Heart right ventricle (tissue), 16 donors: ENCODE measurements at regions not wholly inside any gene's neighbourhood (a gene's known extent, or its start where the extent isn't known, plus 50 kb on each side); places are given as distances from the start of the nearest gene placed in this dataset.

Experiments
- ATAC-seq, 8 donors: fragments of 200-7000 bp; cut with Tn5 transposase; one replicate each; pipeline ENCODE4 v1.9.1; 2020; ENCODE audit warnings: mild to moderate bottlenecking in 8 of 8, moderate library complexity in 8 of 8, moderate number of reproducible peaks in 1 of 8
- DNase-seq, 2 donors: peaks; one replicate each; pipeline ENCODE4 v3.0.0-alpha.2; 2020
- H3K27ac ChIP-seq, 10 donors: fragments of 200-600 bp; sonication (generic) in 2 of 10; one replicate each; pipeline versions ENCODE4 v1.5.0 to v1.8.0; 2020 to 2022; ENCODE audit warnings: mild to moderate bottlenecking in 3 of 10
- H3K27me3 ChIP-seq, 7 donors: fragments of 200-600 bp; one replicate each; pipeline ENCODE4 v1.8.0; 2021 to 2022; ENCODE audit warnings: mild to moderate bottlenecking in 2 of 7
- H3K36me3 ChIP-seq, 9 donors: fragments of 200-600 bp; sonication (generic) in 1 of 9; one replicate each; pipeline versions ENCODE4 v1.5.0 to v1.8.0; 2020 to 2022; ENCODE audit warnings: mild to moderate bottlenecking in 2 of 9
- H3K4me1 ChIP-seq, 9 donors: fragments of 200-600 bp; sonication (generic) in 1 of 9; one replicate each; pipeline versions ENCODE4 v1.5.0 to v1.8.0; 2020 to 2022; ENCODE audit warnings: mild to moderate bottlenecking in 4 of 9
- H3K4me3 ChIP-seq, 10 donors: fragments of 200-600 bp; sonication (generic) in 2 of 10; one replicate each; pipeline versions ENCODE4 v1.5.0 to v1.8.0; 2020 to 2022; ENCODE audit warnings: mild to moderate bottlenecking in 7 of 10, moderate library complexity in 2 of 10
- H3K9me3 ChIP-seq, 11 donors: fragments of 200-600 bp in 10 of 11; sonication (generic) in 2 of 11; one replicate each; pipeline versions ENCODE4 v1.5.0 to v1.8.0; 2013 to 2022; ENCODE audit warnings: mild to moderate bottlenecking in 2 of 11, control low read depth in 1 of 11, moderate library complexity in 1 of 11
- WGBS, 2 donors: extraction: QIAGEN DNeasy Blood & Tissue Kit; methylation state at CpG; one replicate each; pipeline ENCODE4 v1.1.7; 2013; ENCODE audit warnings: inconsistent platforms in 1 of 2; 5-methylcytosine and 5-hydroxymethylcytosine counted together
- intact Hi-C, 10 donors: fragments of 100-400 bp; cut with DNase I; formaldehyde crosslinking; loops; one replicate each; pipeline versions ENCODE4 v1.11.1 to v1.14.2; 2022
- TF ChIP-seq, protein P1 (sequence below), 9 donors: fragments of 200-600 bp; sonication (generic) in 2 of 9; IDR thresholded peaks; one replicate each; pipeline versions ENCODE4 v1.5.0 to v1.8.0; 2021 to 2022; ENCODE audit warnings: antibody characterized with exemption in 9 of 9, mild to moderate bottlenecking in 5 of 9, moderate library complexity in 1 of 9
- donor health status: Arrhythmogenic right ventricular cardiomyopathy.
- donor health status: ischemic (EF 13 %, LVEDD 7.1; RV severe dilation, severe dysfunction).
- donor health status: healthy with polysubstance abuse.
- donor health status: DM: no; HTN: yes; CAD: no.
- donor health status: DM: no; HTN: no; CAD: no.
- donor health status: ischemic (EF 25% LVEDD 6.9; RV normal size, moderate dysfunction).
- donor health status: ischemic (EF 25% LVEDD 5.7; RV mildly dilated, moderate dysfunction).
- donor health status: healthy.
- donor health status: DM: yes; HTN: yes; CAD: no.
- donor health status: Ischemic cardiomyopathy.
- donor health status: ischemic (EF 35%, LVEDD 5.7; RV mildly dilated, moderate dysfunction).
- donor health status: nonischemic (EF 11% LVEDD 7.7; RV severe dilation, severe dysfunction).
- donor health status: DM: yes; HTN: yes; CAD: no.
- donor health status: PGD.
- donor health status: ischemic (EF 29% LVEDD 5.4; RV normal size, mild dysfunction).
- donor health status: nonischemic (EF 23%, LVEDD 6.1; RV moderate dilation, normal function).

DNA sequence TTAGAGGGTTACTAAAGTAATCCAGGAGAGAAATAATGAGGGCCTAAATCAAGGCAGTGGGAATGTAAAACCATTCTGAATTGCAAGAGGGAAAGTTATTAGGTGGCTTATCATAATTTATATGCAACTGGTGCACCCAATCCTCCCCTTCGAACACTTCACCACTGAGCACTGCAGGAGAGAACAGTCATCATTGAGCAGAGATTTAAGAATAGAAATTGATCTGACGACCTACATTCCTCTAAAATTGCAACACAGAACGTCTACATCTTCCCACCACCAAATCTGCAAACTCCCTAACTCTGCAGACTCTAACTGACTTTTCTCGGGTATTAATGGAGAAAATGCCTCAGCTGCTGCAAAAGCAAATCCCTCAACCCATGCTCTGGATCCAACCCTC lies 138.5 kb upstream of the CDH20 start:
- WGBS, 2 donors: 73 to 83% methylated on average over 4 of the region's 4 CpGs
- no peak overlapping the region for H3K4me3 ChIP-seq
- no peaks in the 10 kb centered on the region for H3K27me3 ChIP-seq
- ATAC-seq (no peak), DNase-seq (no peak)
- no peaks in the 10 kb centered on the region for H3K4me1 ChIP-seq
- no peak overlapping the region for H3K27ac ChIP-seq
- H3K36me3 ChIP-seq: no peaks in the 10 kb centered on the region
- peaks cover 0 to 8% (median 0%) of the 10 kb centered on the region in 11 donors for H3K9me3 ChIP-seq
- TF ChIP-seq, protein P1, sequence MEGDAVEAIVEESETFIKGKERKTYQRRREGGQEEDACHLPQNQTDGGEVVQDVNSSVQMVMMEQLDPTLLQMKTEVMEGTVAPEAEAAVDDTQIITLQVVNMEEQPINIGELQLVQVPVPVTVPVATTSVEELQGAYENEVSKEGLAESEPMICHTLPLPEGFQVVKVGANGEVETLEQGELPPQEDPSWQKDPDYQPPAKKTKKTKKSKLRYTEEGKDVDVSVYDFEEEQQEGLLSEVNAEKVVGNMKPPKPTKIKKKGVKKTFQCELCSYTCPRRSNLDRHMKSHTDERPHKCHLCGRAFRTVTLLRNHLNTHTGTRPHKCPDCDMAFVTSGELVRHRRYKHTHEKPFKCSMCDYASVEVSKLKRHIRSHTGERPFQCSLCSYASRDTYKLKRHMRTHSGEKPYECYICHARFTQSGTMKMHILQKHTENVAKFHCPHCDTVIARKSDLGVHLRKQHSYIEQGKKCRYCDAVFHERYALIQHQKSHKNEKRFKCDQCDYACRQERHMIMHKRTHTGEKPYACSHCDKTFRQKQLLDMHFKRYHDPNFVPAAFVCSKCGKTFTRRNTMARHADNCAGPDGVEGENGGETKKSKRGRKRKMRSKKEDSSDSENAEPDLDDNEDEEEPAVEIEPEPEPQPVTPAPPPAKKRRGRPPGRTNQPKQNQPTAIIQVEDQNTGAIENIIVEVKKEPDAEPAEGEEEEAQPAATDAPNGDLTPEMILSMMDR (IDR thresholded peaks at IDR 0.05): no peak
- intact Hi-C loops: no loop called here

DNA sequence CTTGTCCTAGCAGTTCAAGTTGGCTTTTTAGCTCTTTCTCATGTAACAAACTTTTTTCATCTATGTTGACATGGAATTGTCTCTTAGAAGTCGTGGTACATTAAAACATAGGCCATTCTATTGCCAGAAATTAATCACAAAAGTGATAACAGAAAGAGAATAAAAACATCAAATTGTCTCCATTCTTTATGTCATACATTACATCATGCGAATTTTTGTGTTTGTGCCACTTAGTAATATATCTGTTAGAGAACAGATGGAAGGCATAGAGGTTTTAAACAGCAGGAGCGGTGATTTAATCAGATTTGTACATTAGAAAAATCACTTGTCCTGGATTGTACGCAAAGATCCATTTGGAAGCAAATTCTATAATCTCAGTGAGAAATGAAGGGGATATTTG lies 136.5 kb upstream of the CDH20 start:
- Histone ChIP-seq H3K36me3 (no peaks in the 10 kb centered on the region), H3K27ac (no peak overlapping the region), H3K27me3 (no peaks in the 10 kb centered on the region), H3K9me3 (peaks cover 0 to 8% (median 0%) of the 10 kb centered on the region in 11 donors), H3K4me1 (no peaks in the 10 kb centered on the region), H3K4me3 (no peak overlapping the region)
- TF ChIP-seq, protein P1 (IDR thresholded peaks at IDR 0.05): no peak
- intact Hi-C loops: no loop called here
- 75 to 76% methylated on average over 4 of the region's 4 CpGs for WGBS, 2 donors
- no peak for DNase-seq
- no peak for ATAC-seq

DNA sequence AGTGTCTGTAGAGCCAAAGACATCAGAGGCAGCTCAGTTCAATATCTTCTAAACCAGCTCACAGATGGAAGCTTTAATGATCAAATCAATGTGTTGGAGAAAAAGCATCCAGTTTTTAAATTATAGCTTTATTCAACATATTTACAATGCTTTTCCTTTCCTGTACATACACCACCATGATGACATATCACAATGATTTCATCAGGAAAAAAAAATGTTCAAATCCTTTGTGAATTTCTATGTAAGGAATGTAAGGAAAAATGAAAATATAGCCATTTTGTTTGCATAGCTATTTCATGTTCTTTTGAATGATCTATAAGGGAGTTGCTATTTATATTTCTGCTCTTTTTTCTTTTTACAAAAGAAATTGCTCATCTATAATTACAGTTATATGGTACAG lies 134.7 kb upstream of the CDH20 start:
- Histone ChIP-seq H3K36me3 (no peaks in the 10 kb centered on the region), H3K9me3 (no peaks in the 10 kb centered on the region), H3K27me3 (no peaks in the 10 kb centered on the region), H3K27ac (no peak overlapping the region), H3K4me3 (no peak overlapping the region), H3K4me1 (no peaks in the 10 kb centered on the region)
- ATAC-seq: no peak
- TF ChIP-seq, protein P1 (IDR thresholded peaks at IDR 0.05): no peak
- intact Hi-C loops: no loop called here
- DNase-seq: no peak

DNA sequence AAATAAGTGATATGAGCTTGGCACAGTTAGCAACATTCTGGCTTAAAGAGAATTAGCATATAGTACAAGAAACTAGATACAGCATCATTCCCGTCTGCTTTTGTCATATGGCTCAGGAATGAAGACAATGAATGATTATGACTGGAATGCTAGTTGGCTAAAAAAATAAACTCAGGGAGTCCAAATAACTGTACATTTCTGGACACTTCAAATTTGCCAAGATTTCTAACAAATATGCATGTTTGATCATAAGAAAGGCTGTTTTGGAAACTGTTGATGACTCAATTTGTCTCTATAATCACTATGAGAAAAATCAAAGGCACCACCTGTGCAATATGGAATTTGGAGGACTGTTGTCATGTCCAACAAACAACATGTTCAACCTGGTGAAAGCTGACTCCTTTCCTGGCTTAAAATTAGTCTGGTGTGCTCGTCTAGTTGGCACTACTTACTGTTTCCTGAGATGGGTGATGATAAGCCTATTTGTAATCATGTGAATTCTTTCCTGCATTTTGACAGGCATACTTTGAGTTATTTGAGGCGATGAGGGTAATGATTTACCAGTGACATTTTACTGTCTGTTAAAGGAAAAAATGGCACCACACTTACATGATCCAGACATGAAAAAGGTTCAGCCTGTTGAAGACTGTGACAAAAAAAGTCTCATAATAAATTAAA lies 133.9 kb upstream of the CDH20 start:
- Histone ChIP-seq H3K4me3 (no peak overlapping the region), H3K4me1 (no peaks in the 10 kb centered on the region), H3K27me3 (no peaks in the 10 kb centered on the region), H3K9me3 (no peaks in the 10 kb centered on the region), H3K36me3 (no peaks in the 10 kb centered on the region), H3K27ac (no peak overlapping the region)
- WGBS, 2 donors: 39 to 43% methylated on average over 3 of the region's 3 CpGs
- intact Hi-C loops: no loop called here
- DNase-seq (no peak), ATAC-seq (no peak)
- TF ChIP-seq, protein P1 (IDR thresholded peaks at IDR 0.05): no peak
